B cell (primary cell): ENCODE measurements at regions not wholly inside any gene's neighbourhood (a gene's known extent, or its start where the extent isn't known, plus 50 kb on each side); places are given as distances from the start of the nearest gene placed in this dataset.

ENCODE experiments used
- CTCF ChIP-seq: fragments of 200-600 bp; IDR thresholded peaks from one replicate; pipeline ENCODE4 v1.8.0; 2022; ENCODE audit warnings: antibody characterized with exemption, mild to moderate bottlenecking
- EZH2 ChIP-seq: IDR thresholded peaks from 2 replicates; pipeline ENCODE4 v1.6.1; 2012; ENCODE audit warnings: borderline replicate concordance, low read depth, mild to moderate bottlenecking, moderate library complexity, low read length; ENCODE audit not compliant: insufficient read depth, poor library complexity, severe bottlenecking

GRCh38 chr4:122309988-122310626, 68.7 kb upstream of the ADAD1 start:
- TF ChIP-seq EZH2 (no peak), CTCF (peak; percentile 65)
